Liver (tissue), 8 donors: ENCODE measurements at regions not wholly inside any gene's neighbourhood (a gene's known extent, or its start where the extent isn't known, plus 50 kb on each side); places are given as distances from the start of the nearest gene placed in this dataset.

ENCODE experiments used
- DNase-seq: peaks from one replicate; pipeline ENCODE4 v3.0.0-alpha.2; 2017; ENCODE audit warnings: low spot score
- H3K27ac ChIP-seq, 2 donors: one replicate each; pipeline ENCODE4 v1.7.0; 2013; ENCODE audit warnings: inconsistent platforms in 2 of 2, low read length in 2 of 2, control low read depth in 1 of 2, low read depth in 1 of 2, mild to moderate bottlenecking in 1 of 2
- H3K27me3 ChIP-seq, 4 donors: one replicate each; pipeline versions ENCODE4 v1.6.1 to v1.7.0; 2013; ENCODE audit warnings: low read length in 3 of 4, inconsistent platforms in 1 of 4, mild to moderate bottlenecking in 1 of 4, moderate library complexity in 1 of 4; ENCODE audit not compliant: control insufficient read depth in 4 of 4, insufficient read depth in 4 of 4
- H3K36me3 ChIP-seq, 4 donors: one replicate each; pipeline versions ENCODE4 v1.6.1 to v1.7.0; 2013; ENCODE audit warnings: low read length in 3 of 4, mild to moderate bottlenecking in 3 of 4, low read depth in 1 of 4, moderate library complexity in 1 of 4; ENCODE audit not compliant: control insufficient read depth in 4 of 4, insufficient read depth in 3 of 4
- H3K4me1 ChIP-seq, 4 donors: one replicate each; pipeline versions ENCODE4 v1.6.1 to v1.7.0; 2013; ENCODE audit warnings: low read length in 3 of 4, mild to moderate bottlenecking in 3 of 4, moderate library complexity in 1 of 4; ENCODE audit not compliant: control insufficient read depth in 4 of 4, insufficient read depth in 4 of 4
- H3K4me3 ChIP-seq, 3 donors: one replicate each; pipeline versions ENCODE4 v1.6.1 to v1.7.0; 2013; ENCODE audit warnings: low read length in 3 of 3, control low read depth in 1 of 3, low read depth in 1 of 3, mild to moderate bottlenecking in 1 of 3
- H3K9ac ChIP-seq, 2 donors: one replicate each; pipeline ENCODE4 v1.7.0; 2013; ENCODE audit warnings: low read length in 2 of 2, mild to moderate bottlenecking in 2 of 2, moderate library complexity in 2 of 2, control low read depth in 1 of 2, low read depth in 1 of 2
- H3K9me3 ChIP-seq, 4 donors: one replicate each; pipeline versions ENCODE4 v1.6.1 to v1.7.0; 2013; ENCODE audit warnings: low read length in 3 of 4; ENCODE audit not compliant: control insufficient read depth in 4 of 4
- ATF3 ChIP-seq: IDR thresholded peaks from 2 replicates; pipeline ENCODE4 v1.6.1; 2016; ENCODE audit warnings: antibody characterized with exemption
- EGR1 ChIP-seq, 2 donors: IDR thresholded peaks; 2 replicates each; pipeline ENCODE4 v1.6.1; 2016 to 2018; ENCODE audit warnings: antibody characterized with exemption in 2 of 2, low read depth in 2 of 2
- FOXA1 ChIP-seq: IDR thresholded peaks from 2 replicates; pipeline ENCODE4 v1.6.1; 2016; ENCODE audit warnings: antibody characterized with exemption
- FOXA2 ChIP-seq: IDR thresholded peaks from 2 replicates; pipeline ENCODE4 v1.6.1; 2016; ENCODE audit warnings: antibody characterized with exemption
- GABPA ChIP-seq, 2 donors: IDR thresholded peaks in 1 of 2; conservative IDR thresholded peaks in 1 of 2; 2 replicates each; pipeline ENCODE4 v1.6.1; 2016; ENCODE audit warnings: antibody characterized with exemption in 2 of 2, mild to moderate bottlenecking in 1 of 2, moderate library complexity in 1 of 2
- HNF4A ChIP-seq, 2 donors: conservative IDR thresholded peaks; 2 replicates each; pipeline ENCODE4 v1.6.1; 2016; ENCODE audit warnings: antibody characterized with exemption in 2 of 2, mild to moderate bottlenecking in 2 of 2
- HNF4G ChIP-seq: IDR thresholded peaks from 2 replicates; pipeline ENCODE4 v1.6.1; 2016; ENCODE audit warnings: antibody characterized with exemption
- JUND ChIP-seq, 2 donors: IDR thresholded peaks; 2 replicates each; pipeline ENCODE4 v1.6.1; 2016; ENCODE audit warnings: antibody characterized with exemption in 2 of 2
- MAX ChIP-seq: IDR thresholded peaks from 2 replicates; pipeline ENCODE4 v1.6.1; 2016; ENCODE audit warnings: antibody characterized with exemption
- NR2F2 ChIP-seq: IDR thresholded peaks from 2 replicates; pipeline ENCODE4 v1.6.1; 2016; ENCODE audit warnings: antibody characterized with exemption
- RAD21 ChIP-seq, 2 donors: IDR thresholded peaks; 2 replicates each; pipeline ENCODE4 v1.6.1; 2016; ENCODE audit warnings: antibody characterized with exemption in 2 of 2, mild to moderate bottlenecking in 2 of 2
- RXRA ChIP-seq, 2 donors: IDR thresholded peaks; 2 replicates each; pipeline ENCODE4 v1.6.1; 2017 to 2018; ENCODE audit warnings: antibody characterized with exemption in 2 of 2, mild to moderate bottlenecking in 1 of 2
- SP1 ChIP-seq: IDR thresholded peaks from 2 replicates; pipeline ENCODE4 v1.6.1; 2018; ENCODE audit warnings: antibody characterized with exemption, mild to moderate bottlenecking
- TAF1 ChIP-seq: conservative IDR thresholded peaks from 2 replicates; pipeline ENCODE4 v1.6.1; 2016; ENCODE audit warnings: antibody characterized with exemption, mild to moderate bottlenecking
- YY1 ChIP-seq: IDR thresholded peaks from 2 replicates; pipeline ENCODE4 v1.6.1; 2016; ENCODE audit warnings: antibody characterized with exemption, mild to moderate bottlenecking
- ZBTB33 ChIP-seq: IDR thresholded peaks from 2 replicates; pipeline ENCODE4 v1.6.1; 2016; ENCODE audit warnings: antibody characterized with exemption
- WGBS: extraction: QIAGEN DNeasy Blood & Tissue Kit; methylation state at CpG from one replicate; pipeline ENCODE4 v1.1.7; 2013; 5-methylcytosine and 5-hydroxymethylcytosine counted together
- TF ChIP-seq, protein P1 (sequence below): fragments of 150-350 bp; IDR thresholded peaks from 2 replicates; pipeline ENCODE4 v1.5.1; 2017; ENCODE audit warnings: improper control_type of control experiment, low read depth, low read length; ENCODE audit not compliant: missing input control
- TF ChIP-seq, protein P2 (sequence below): IDR thresholded peaks from 2 replicates; pipeline ENCODE4 v1.6.1; 2016; ENCODE audit warnings: antibody characterized with exemption, mild to moderate bottlenecking
- donor health status: healthy.
- donor health status: healthy.
- donor health status: healthy.
- donor health status: healthy.
- donor health status: healthy.

GRCh38 chr4:187258651-187259401 lies 535.2 kb upstream of the FAT1 start:
- Histone ChIP-seq H3K27me3 (no peaks in the 10 kb centered on the region), H3K9ac (no peak overlapping the region), H3K4me1 (no peaks in the 10 kb centered on the region), H3K9me3 (peaks cover 0 to 1% (median 0%) of the 10 kb centered on the region in 4 donors), H3K36me3 (no peaks in the 10 kb centered on the region), H3K4me3 (no peak overlapping the region), H3K27ac (no peak overlapping the region)
- WGBS, result 42% methylated on average over 7 of the region's 7 CpGs
- no peak for DNase-seq
- TF ChIP-seq TAF1, result no peak
- no peak for TF ChIP-seq HNF4A (conservative IDR thresholded peaks at IDR 0.05)
- TF ChIP-seq JUND (IDR thresholded peaks at IDR 0.05), result no peak
- no peak for TF ChIP-seq MAX

- no peak for DNase-seq
- no peak overlapping the region for H3K9ac ChIP-seq
These were observed 545.3 kb upstream of the FAT1 start for GRCh38 chr4:187268940-187269339.

More at GRCh38 chr4:187268940-187269339, 545.3 kb upstream of the FAT1 start:
- no peaks in the 10 kb centered on the region for H3K36me3 ChIP-seq
- no peaks in the 10 kb centered on the region for H3K4me1 ChIP-seq
- H3K27ac ChIP-seq, result no peak overlapping the region
- no peaks in the 10 kb centered on the region for H3K9me3 ChIP-seq
- no peak overlapping the region for H3K4me3 ChIP-seq
- H3K27me3 ChIP-seq, result peaks cover 0 to 4% (median 0%) of the 10 kb centered on the region in 4 donors
- WGBS, result 19% methylated on average over 2 of the region's 2 CpGs
- TF ChIP-seq FOXA1 (no peak), GABPA (IDR thresholded peaks at IDR 0.05 in 1 of 2, conservative IDR thresholded peaks at IDR 0.05 in 1 of 2) (no peak), FOXA2 (no peak), YY1 (no peak), TAF1 (no peak), RXRA (IDR thresholded peaks at IDR 0.05) (no peak), NR2F2 (no peak), RAD21 (IDR thresholded peaks at IDR 0.05) (no peak), HNF4A (conservative IDR thresholded peaks at IDR 0.05) (no peak), ZBTB33 (no peak), JUND (IDR thresholded peaks at IDR 0.05) (no peak), EGR1 (IDR thresholded peaks at IDR 0.05; ENCODE audit: low read depth in 2 of 2) (no peak), MAX (no peak), SP1 (no peak), ATF3 (no peak), HNF4G (no peak)
- TF ChIP-seq, protein P1, sequence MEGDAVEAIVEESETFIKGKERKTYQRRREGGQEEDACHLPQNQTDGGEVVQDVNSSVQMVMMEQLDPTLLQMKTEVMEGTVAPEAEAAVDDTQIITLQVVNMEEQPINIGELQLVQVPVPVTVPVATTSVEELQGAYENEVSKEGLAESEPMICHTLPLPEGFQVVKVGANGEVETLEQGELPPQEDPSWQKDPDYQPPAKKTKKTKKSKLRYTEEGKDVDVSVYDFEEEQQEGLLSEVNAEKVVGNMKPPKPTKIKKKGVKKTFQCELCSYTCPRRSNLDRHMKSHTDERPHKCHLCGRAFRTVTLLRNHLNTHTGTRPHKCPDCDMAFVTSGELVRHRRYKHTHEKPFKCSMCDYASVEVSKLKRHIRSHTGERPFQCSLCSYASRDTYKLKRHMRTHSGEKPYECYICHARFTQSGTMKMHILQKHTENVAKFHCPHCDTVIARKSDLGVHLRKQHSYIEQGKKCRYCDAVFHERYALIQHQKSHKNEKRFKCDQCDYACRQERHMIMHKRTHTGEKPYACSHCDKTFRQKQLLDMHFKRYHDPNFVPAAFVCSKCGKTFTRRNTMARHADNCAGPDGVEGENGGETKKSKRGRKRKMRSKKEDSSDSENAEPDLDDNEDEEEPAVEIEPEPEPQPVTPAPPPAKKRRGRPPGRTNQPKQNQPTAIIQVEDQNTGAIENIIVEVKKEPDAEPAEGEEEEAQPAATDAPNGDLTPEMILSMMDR, result no peak
- TF ChIP-seq, protein P2, sequence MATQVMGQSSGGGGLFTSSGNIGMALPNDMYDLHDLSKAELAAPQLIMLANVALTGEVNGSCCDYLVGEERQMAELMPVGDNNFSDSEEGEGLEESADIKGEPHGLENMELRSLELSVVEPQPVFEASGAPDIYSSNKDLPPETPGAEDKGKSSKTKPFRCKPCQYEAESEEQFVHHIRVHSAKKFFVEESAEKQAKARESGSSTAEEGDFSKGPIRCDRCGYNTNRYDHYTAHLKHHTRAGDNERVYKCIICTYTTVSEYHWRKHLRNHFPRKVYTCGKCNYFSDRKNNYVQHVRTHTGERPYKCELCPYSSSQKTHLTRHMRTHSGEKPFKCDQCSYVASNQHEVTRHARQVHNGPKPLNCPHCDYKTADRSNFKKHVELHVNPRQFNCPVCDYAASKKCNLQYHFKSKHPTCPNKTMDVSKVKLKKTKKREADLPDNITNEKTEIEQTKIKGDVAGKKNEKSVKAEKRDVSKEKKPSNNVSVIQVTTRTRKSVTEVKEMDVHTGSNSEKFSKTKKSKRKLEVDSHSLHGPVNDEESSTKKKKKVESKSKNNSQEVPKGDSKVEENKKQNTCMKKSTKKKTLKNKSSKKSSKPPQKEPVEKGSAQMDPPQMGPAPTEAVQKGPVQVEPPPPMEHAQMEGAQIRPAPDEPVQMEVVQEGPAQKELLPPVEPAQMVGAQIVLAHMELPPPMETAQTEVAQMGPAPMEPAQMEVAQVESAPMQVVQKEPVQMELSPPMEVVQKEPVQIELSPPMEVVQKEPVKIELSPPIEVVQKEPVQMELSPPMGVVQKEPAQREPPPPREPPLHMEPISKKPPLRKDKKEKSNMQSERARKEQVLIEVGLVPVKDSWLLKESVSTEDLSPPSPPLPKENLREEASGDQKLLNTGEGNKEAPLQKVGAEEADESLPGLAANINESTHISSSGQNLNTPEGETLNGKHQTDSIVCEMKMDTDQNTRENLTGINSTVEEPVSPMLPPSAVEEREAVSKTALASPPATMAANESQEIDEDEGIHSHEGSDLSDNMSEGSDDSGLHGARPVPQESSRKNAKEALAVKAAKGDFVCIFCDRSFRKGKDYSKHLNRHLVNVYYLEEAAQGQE, result no peak
